HG03342 (cell line): ENCODE measurements at regions not wholly inside any gene's neighbourhood (a gene's known extent, or its start where the extent isn't known, plus 50 kb on each side); places are given as distances from the start of the nearest gene placed in this dataset.
"Not testable (repeated sequence)": the region's sequence is repeated elsewhere in the genome, so short reads cannot be mapped to it uniquely, and the experiment has no call there.

ENCODE experiments used
- ATAC-seq: cut with Tn5 transposase; IDR thresholded peaks from one replicate; pipeline ENCODE4 v1.9.1; 2021; ENCODE audit warnings: mild to moderate bottlenecking, moderate library complexity; ENCODE audit not compliant: unreplicated experiment

GRCh38 chr2:113386780-113387433, 50.6 kb upstream of the ZNG1B start:
- ATAC-seq: not testable (repeated sequence)

- ATAC-seq: not testable (repeated sequence)
Measured at GRCh38 chr2:113379621-113380020, 57.9 kb upstream of the ZNG1B start.

GRCh38 chr2:113376913-113377445, 60.5 kb upstream of the ZNG1B start:
- ATAC-seq: peak; percentile 90

GRCh38 chr2:113376253-113376912, 61.1 kb upstream of the ZNG1B start:
- ATAC-seq: peak; percentile 29

GRCh38 chr2:113374857-113375256, 62.6 kb upstream of the ZNG1B start:
- not testable (repeated sequence) for ATAC-seq

GRCh38 chr2:113372258-113372834, 65.1 kb upstream of the ZNG1B start:
- not testable (repeated sequence) for ATAC-seq

- ATAC-seq: no peak
Measured at GRCh38 chr2:113370478-113371091, 66.9 kb upstream of the ZNG1B start.

GRCh38 chr2:113370030-113370429, 67.5 kb upstream of the ZNG1B start:
- ATAC-seq: no peak

- not testable (repeated sequence) for ATAC-seq
Measured at GRCh38 chr2:113368581-113368980, 68.9 kb upstream of the ZNG1B start.

GRCh38 chr2:113366821-113367220, 70.7 kb upstream of the ZNG1B start:
- not testable (repeated sequence) for ATAC-seq

GRCh38 chr2:113365791-113366190, 71.7 kb upstream of the ZNG1B start:
- ATAC-seq: not testable (repeated sequence)

- ATAC-seq: not testable (repeated sequence)
Measured at GRCh38 chr2:113365290-113365689, 72.2 kb upstream of the ZNG1B start.

GRCh38 chr2:113361051-113361450, 76.4 kb upstream of the ZNG1B start:
- ATAC-seq: no peak

- ATAC-seq: no peak
Measured at GRCh38 chr2:113357071-113357470, 78.3 kb upstream of the PAX8 start.

GRCh38 chr2:113356284-113356683, 77.6 kb upstream of the PAX8 start:
- ATAC-seq: not testable (repeated sequence)

GRCh38 chr2:113355339-113356015, 76.8 kb upstream of the PAX8 start:
- not testable (repeated sequence) for ATAC-seq

- no peak for ATAC-seq
Measured at GRCh38 chr2:113351375-113352355, 72.9 kb upstream of the PAX8 start.

GRCh38 chr2:113343800-113344199, 65.1 kb upstream of the PAX8 start:
- ATAC-seq: not testable (repeated sequence)

- ATAC-seq: no peak
Measured at GRCh38 chr2:113342650-113343049, 63.9 kb upstream of the PAX8 start.

GRCh38 chr2:113341870-113342253, 63.1 kb upstream of the PAX8 start:
- not testable (repeated sequence) for ATAC-seq
